Coronary artery (tissue), 2 donors: ENCODE measurements at regions not wholly inside any gene's neighbourhood (a gene's known extent, or its start where the extent isn't known, plus 50 kb on each side); places are given as distances from the start of the nearest gene placed in this dataset.
"Not testable (repeated sequence)": the region's sequence is repeated elsewhere in the genome, so short reads cannot be mapped to it uniquely, and the experiment has no call there.

Experiments
- DNase-seq: peaks from one replicate; pipeline ENCODE4 v3.0.0-alpha.2; 2017; ENCODE audit warnings: low spot score
- H3K27ac ChIP-seq, 2 donors: fragments of 200-600 bp; sonication (generic); one replicate each; pipeline ENCODE4 v1.5.1; 2016 to 2019
- H3K4me3 ChIP-seq: fragments of 200-600 bp; sonication (generic); 2 replicates; pipeline ENCODE4 v1.5.1; 2016; ENCODE audit warnings: mild to moderate bottlenecking, moderate library complexity
- CTCF ChIP-seq: fragments of 200-600 bp; sonication (generic); IDR thresholded peaks from one replicate; pipeline ENCODE4 v1.5.1; 2019; ENCODE audit warnings: antibody characterized with exemption

- H3K4me3 ChIP-seq, DNase-seq, H3K27ac ChIP-seq: not testable (repeated sequence)
Observed at GRCh38 chr1:91207691-91208090, 185.9 kb upstream of the ZNF644 start.

- not testable (repeated sequence) for H3K4me3 ChIP-seq, H3K27ac ChIP-seq, DNase-seq
Observed at GRCh38 chr1:91204150-91204549, 182.3 kb upstream of the ZNF644 start.

GRCh38 chr1:91201694-91202093 lies 179.9 kb upstream of the ZNF644 start:
- no peak for TF ChIP-seq CTCF
- H3K27ac ChIP-seq = no peak overlapping the region
- no peak for DNase-seq
- no peak overlapping the region for H3K4me3 ChIP-seq

- no peak for TF ChIP-seq CTCF
- DNase-seq = no peak
- Histone ChIP-seq H3K27ac (no peak overlapping the region), H3K4me3 (no peak overlapping the region)
Observed at GRCh38 chr1:91201176-91201575, 179.3 kb upstream of the ZNF644 start.

GRCh38 chr1:91200675-91201074 lies 178.8 kb upstream of the ZNF644 start:
- TF ChIP-seq CTCF = no peak
- H3K4me3 ChIP-seq = no peak overlapping the region
- DNase-seq = no peak
- no peak overlapping the region for H3K27ac ChIP-seq

GRCh38 chr1:91199988-91200387 lies 178.2 kb upstream of the ZNF644 start:
- DNase-seq = no peak
- H3K27ac ChIP-seq = no peak overlapping the region
- H3K4me3 ChIP-seq = no peak overlapping the region
- TF ChIP-seq CTCF = no peak

GRCh38 chr1:91190996-91191395 lies 169.2 kb upstream of the ZNF644 start:
- H3K27ac ChIP-seq = no peak overlapping the region
- no peak for DNase-seq
- H3K4me3 ChIP-seq = no peak overlapping the region
- no peak for TF ChIP-seq CTCF

- no peak for DNase-seq
- no peak overlapping the region for H3K27ac ChIP-seq
- TF ChIP-seq CTCF = no peak
- no peak overlapping the region for H3K4me3 ChIP-seq
Observed at GRCh38 chr1:91189096-91189495, 167.3 kb upstream of the ZNF644 start.

- not testable (repeated sequence) for DNase-seq, H3K4me3 ChIP-seq, H3K27ac ChIP-seq
Observed at GRCh38 chr1:91182807-91183206, 161.0 kb upstream of the ZNF644 start.
